Hindlimb muscle (tissue), 1 donor: ENCODE measurements at regions not wholly inside any gene's neighbourhood (a gene's known extent, or its start where the extent isn't known, plus 50 kb on each side); places are given as distances from the start of the nearest gene placed in this dataset.

Source experiments
- DNase-seq: peaks from one replicate; pipeline ENCODE4 v3.0.0-alpha.2; 2013

GRCh38 chr14:38122241-38122640 lies 85.5 kb upstream of the SSTR1 start:
- DNase-seq = no peak

- no peak for DNase-seq
These were observed 83.2 kb upstream of the SSTR1 start for GRCh38 chr14:38124506-38124905.

- DNase-seq = no peak
These were observed 82.1 kb upstream of the SSTR1 start for GRCh38 chr14:38125481-38126037.

GRCh38 chr14:38127356-38127755 lies 80.3 kb upstream of the SSTR1 start:
- DNase-seq = no peak

- DNase-seq = no peak
These were observed 79.9 kb upstream of the SSTR1 start for GRCh38 chr14:38127784-38128183.

GRCh38 chr14:38128640-38129039 lies 79.1 kb upstream of the SSTR1 start:
- DNase-seq = no peak

GRCh38 chr14:38129192-38129591 lies 78.5 kb upstream of the SSTR1 start:
- DNase-seq = no peak

GRCh38 chr14:38129705-38130104 lies 78.0 kb upstream of the SSTR1 start:
- no peak for DNase-seq

- DNase-seq = no peak
These were observed 73.2 kb upstream of the SSTR1 start for GRCh38 chr14:38134416-38135030.

GRCh38 chr14:38135106-38135867 lies 72.4 kb upstream of the SSTR1 start:
- DNase-seq = no peak

- no peak for DNase-seq
These were observed 70.7 kb upstream of the SSTR1 start for GRCh38 chr14:38137005-38137404.

- no peak for DNase-seq
These were observed 69.1 kb upstream of the SSTR1 start for GRCh38 chr14:38138473-38139138.

GRCh38 chr14:38139926-38140325 lies 67.8 kb upstream of the SSTR1 start:
- DNase-seq = no peak

GRCh38 chr14:38143170-38143569 lies 64.5 kb upstream of the SSTR1 start:
- DNase-seq = no peak

- no peak for DNase-seq
These were observed 63.8 kb upstream of the SSTR1 start for GRCh38 chr14:38143659-38144505.

- no peak for DNase-seq
These were observed 62.6 kb upstream of the SSTR1 start for GRCh38 chr14:38145142-38145541.

GRCh38 chr14:38150075-38150474 lies 57.6 kb upstream of the SSTR1 start:
- no peak for DNase-seq
